ENCODE measurements at regions not wholly inside any gene's neighbourhood (a gene's known extent, or its start where the extent isn't known, plus 50 kb on each side); places are given as distances from the start of the nearest gene placed in this dataset.

DNA sequence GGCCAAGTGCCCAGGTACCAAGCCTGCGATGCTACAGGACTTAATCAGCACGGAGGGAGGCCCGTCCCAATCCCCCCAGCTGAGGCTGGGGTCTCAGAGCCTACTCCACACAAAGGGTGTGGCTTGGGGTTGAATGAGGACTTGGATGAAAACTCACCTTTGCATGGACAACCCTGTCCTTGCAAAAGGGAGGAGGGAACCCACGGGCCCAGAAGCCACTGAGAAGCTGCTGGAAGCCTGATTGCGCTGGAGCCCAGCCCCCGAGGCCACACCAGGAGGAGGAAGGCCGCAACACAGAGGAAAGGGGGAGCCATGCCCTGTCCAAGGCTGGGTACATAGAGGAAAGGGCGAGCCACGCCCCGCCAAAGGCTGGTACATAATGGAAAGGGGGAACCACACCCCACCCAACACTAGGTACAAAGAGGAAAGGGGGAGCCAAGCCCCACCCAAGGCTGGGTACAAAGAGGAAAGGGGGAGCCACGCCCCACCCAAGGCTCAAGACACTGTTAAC, 158.8 kb downstream of the DLL1 start:
- Mint-ChIP-seq H3K9me3 (peaks cover 0 to 1% (median 0%) of the 10 kb centered on the region in 7 donors), H3K36me3 (no peaks in the 10 kb centered on the region), H3K4me3 (no peak overlapping the region), H3K4me1 (no peaks in the 10 kb centered on the region), H3K27me3 (no peaks in the 10 kb centered on the region), H3K27ac (no peak overlapping the region)
- no peak for ATAC-seq (ENCODE audit: low read depth in 2 of 2)
- no peak overlapping the region for H3K4me3 ChIP-seq (ENCODE audit: low read depth, low read length)
- peaks cover 0 to 3% of the 10 kb centered on the region in 2 experiments for H3K9me3 ChIP-seq (ENCODE audit: control insufficient read depth in 2 of 2, low read length in 2 of 2)
- no peak overlapping the region for H3K27ac ChIP-seq (ENCODE audit: insufficient read depth, low read length, poor library complexity, severe bottlenecking)
- H3K27me3 ChIP-seq (ENCODE audit: control insufficient read depth, insufficient read depth, low read length): no peaks in the 10 kb centered on the region
- no peak for DNase-seq
- no peaks in the 10 kb centered on the region for H3K4me1 ChIP-seq (ENCODE audit: control insufficient read depth, insufficient read depth, low read length, poor library complexity, severe bottlenecking)
- no peaks in the 10 kb centered on the region for H3K36me3 ChIP-seq (ENCODE audit: control insufficient read depth, insufficient read depth, low read length)

DNA sequence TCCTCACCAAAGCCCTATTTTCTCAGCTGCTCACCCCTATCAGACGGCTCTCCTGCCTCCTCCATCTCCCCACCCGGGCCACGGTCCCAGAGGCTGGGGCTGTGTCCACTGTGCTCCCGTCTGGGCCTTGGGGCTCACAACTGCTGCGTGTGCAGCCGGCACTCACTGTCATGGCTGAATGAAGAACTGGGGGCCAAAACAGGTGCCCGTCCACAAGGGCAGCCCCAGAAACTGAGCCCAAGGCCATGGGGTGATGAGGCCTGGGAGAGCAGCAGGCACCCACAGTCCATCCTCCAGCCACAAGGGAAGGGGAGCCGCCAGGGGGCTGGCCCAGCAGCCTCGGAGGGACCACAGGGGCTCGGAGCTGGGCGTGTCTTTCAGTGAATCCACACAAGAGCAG, 159.5 kb downstream of the DLL1 start:
- H3K9me3 Mint-ChIP-seq: peaks cover 0 to 4% (median 0%) of the 10 kb centered on the region in 7 donors
- no peak for ATAC-seq (ENCODE audit: low read depth in 2 of 2)
- H3K36me3 Mint-ChIP-seq: no peaks in the 10 kb centered on the region
- Histone ChIP-seq H3K4me1 (ENCODE audit: control insufficient read depth, insufficient read depth, low read length, poor library complexity, severe bottlenecking) (no peaks in the 10 kb centered on the region), H3K27me3 (ENCODE audit: control insufficient read depth, insufficient read depth, low read length) (no peaks in the 10 kb centered on the region), H3K4me3 (ENCODE audit: low read depth, low read length) (no peak overlapping the region), H3K9me3 (ENCODE audit: control insufficient read depth in 2 of 2, low read length in 2 of 2) (no peaks in the 10 kb centered on the region), H3K36me3 (ENCODE audit: control insufficient read depth, insufficient read depth, low read length) (no peaks in the 10 kb centered on the region), H3K27ac (ENCODE audit: insufficient read depth, low read length, poor library complexity, severe bottlenecking) (no peak overlapping the region)
- no peak overlapping the region for H3K4me3 Mint-ChIP-seq
- DNase-seq: no peak
- no peak overlapping the region for H3K27ac Mint-ChIP-seq
- H3K4me1 Mint-ChIP-seq: no peaks in the 10 kb centered on the region
- no peaks in the 10 kb centered on the region for H3K27me3 Mint-ChIP-seq

DNA sequence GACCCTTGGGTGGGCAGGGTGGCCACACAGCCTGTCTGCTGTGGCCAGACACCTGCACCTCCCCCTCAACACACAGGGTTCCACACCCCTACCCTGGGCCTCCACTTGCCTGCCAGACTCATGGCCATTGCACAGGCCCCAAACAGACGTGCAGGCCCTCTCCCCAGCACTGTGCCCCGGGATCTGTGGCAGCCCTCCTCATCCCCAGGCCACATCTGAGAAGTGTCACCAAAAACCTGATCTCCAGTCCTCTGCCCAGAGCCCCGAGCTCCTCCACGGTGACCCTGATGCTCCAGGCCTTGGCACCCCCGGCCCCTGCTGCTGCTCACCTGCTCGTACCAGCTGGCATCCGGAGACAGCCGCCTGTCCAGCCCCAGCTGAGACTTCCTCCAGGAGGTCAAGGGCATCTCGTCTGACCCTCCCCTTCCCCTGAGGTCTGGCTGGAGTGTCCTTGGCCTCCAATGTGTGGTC, 160.1 kb downstream of the DLL1 start:
- peaks cover 0 to 4% (median 0%) of the 10 kb centered on the region in 7 donors for H3K9me3 Mint-ChIP-seq
- H3K36me3 ChIP-seq (ENCODE audit: control insufficient read depth, insufficient read depth, low read length): no peaks in the 10 kb centered on the region
- H3K27ac Mint-ChIP-seq: no peak overlapping the region
- no peaks in the 10 kb centered on the region for H3K36me3 Mint-ChIP-seq
- H3K4me3 Mint-ChIP-seq: no peak overlapping the region
- no peaks in the 10 kb centered on the region for H3K27me3 Mint-ChIP-seq
- H3K4me1 ChIP-seq (ENCODE audit: control insufficient read depth, insufficient read depth, low read length, poor library complexity, severe bottlenecking): no peaks in the 10 kb centered on the region
- no peaks in the 10 kb centered on the region for H3K9me3 ChIP-seq (ENCODE audit: control insufficient read depth in 2 of 2, low read length in 2 of 2)
- no peaks in the 10 kb centered on the region for H3K4me1 Mint-ChIP-seq
- no peak overlapping the region for H3K27ac ChIP-seq (ENCODE audit: insufficient read depth, low read length, poor library complexity, severe bottlenecking)
- DNase-seq (no peak), ATAC-seq (ENCODE audit: low read depth in 2 of 2) (no peak)
- H3K4me3 ChIP-seq (ENCODE audit: low read depth, low read length): no peak overlapping the region
- no peaks in the 10 kb centered on the region for H3K27me3 ChIP-seq (ENCODE audit: control insufficient read depth, insufficient read depth, low read length)

DNA sequence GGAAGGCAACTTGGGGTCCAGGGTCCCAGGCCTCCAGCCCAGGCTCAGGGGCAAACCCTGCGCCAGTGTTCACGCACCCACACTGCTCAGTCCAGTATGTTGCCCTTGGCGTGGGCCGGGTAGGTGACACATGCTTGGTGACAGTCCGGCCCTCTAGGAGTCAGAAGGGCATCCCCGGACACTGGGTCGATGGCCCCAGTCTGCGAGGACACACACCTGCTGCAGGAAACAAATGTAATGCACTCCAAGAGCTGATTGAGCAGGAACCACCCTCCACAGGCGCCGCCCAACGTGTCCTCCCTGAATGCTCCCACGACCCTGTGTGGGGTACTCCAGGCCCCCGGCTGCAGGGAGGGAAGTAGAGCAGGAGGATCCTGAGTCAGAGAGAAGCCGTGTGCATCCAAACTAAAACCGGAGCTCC, 160.7 kb downstream of the DLL1 start:
- no peaks in the 10 kb centered on the region for H3K9me3 ChIP-seq (ENCODE audit: control insufficient read depth in 2 of 2, low read length in 2 of 2)
- H3K4me1 ChIP-seq (ENCODE audit: control insufficient read depth, insufficient read depth, low read length, poor library complexity, severe bottlenecking): no peaks in the 10 kb centered on the region
- no peak overlapping the region for H3K27ac Mint-ChIP-seq
- peaks cover 2% of the 10 kb centered on the region for H3K27me3 Mint-ChIP-seq
- H3K36me3 ChIP-seq (ENCODE audit: control insufficient read depth, insufficient read depth, low read length): no peaks in the 10 kb centered on the region
- no peak overlapping the region for H3K27ac ChIP-seq (ENCODE audit: insufficient read depth, low read length, poor library complexity, severe bottlenecking)
- no peak for ATAC-seq (ENCODE audit: low read depth in 2 of 2)
- no peaks in the 10 kb centered on the region for H3K36me3 Mint-ChIP-seq
- H3K4me1 Mint-ChIP-seq: no peaks in the 10 kb centered on the region
- no peak overlapping the region for H3K4me3 ChIP-seq (ENCODE audit: low read depth, low read length)
- no peaks in the 10 kb centered on the region for H3K27me3 ChIP-seq (ENCODE audit: control insufficient read depth, insufficient read depth, low read length)
- peaks cover 0 to 4% (median 0%) of the 10 kb centered on the region in 7 donors for H3K9me3 Mint-ChIP-seq
- no peak for DNase-seq
- no peak overlapping the region for H3K4me3 Mint-ChIP-seq

DNA sequence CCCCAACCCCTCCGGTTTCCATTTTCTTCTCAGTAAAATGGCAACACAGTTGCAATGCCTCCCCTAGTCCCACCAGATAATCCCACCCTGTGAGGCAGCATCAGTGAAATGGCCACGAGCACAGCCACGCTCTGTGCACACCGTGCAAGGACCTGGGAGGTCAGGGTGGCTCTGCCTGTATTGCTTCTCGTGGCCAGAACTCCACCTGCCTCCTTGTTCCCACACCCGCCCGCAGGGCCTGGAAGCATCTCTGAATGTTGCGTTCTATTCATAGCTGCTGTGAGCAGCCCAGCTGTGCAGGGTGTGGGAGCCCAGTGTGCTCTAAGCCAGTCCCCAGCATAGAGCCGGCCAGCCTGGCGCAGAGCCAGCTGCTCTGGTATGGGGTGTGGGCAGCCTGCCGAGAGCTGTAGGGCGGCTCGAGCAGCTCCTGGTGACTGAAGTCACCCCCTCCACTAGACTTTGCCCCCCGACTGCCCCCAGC, 161.1 kb downstream of the DLL1 start:
- no peak overlapping the region for H3K27ac ChIP-seq (ENCODE audit: insufficient read depth, low read length, poor library complexity, severe bottlenecking)
- no peak overlapping the region for H3K4me3 Mint-ChIP-seq
- no peaks in the 10 kb centered on the region for H3K27me3 ChIP-seq (ENCODE audit: control insufficient read depth, insufficient read depth, low read length)
- no peak overlapping the region for H3K27ac Mint-ChIP-seq
- no peaks in the 10 kb centered on the region for H3K9me3 ChIP-seq (ENCODE audit: control insufficient read depth in 2 of 2, low read length in 2 of 2)
- H3K27me3 Mint-ChIP-seq: peaks cover 4% of the 10 kb centered on the region
- H3K36me3 Mint-ChIP-seq: no peaks in the 10 kb centered on the region
- DNase-seq: no peak
- H3K4me1 Mint-ChIP-seq: no peaks in the 10 kb centered on the region
- no peaks in the 10 kb centered on the region for H3K4me1 ChIP-seq (ENCODE audit: control insufficient read depth, insufficient read depth, low read length, poor library complexity, severe bottlenecking)
- H3K4me3 ChIP-seq (ENCODE audit: low read depth, low read length): no peak overlapping the region
- H3K36me3 ChIP-seq (ENCODE audit: control insufficient read depth, insufficient read depth, low read length): no peaks in the 10 kb centered on the region
- peaks cover 0 to 4% (median 0%) of the 10 kb centered on the region in 7 donors for H3K9me3 Mint-ChIP-seq
- no peak for ATAC-seq (ENCODE audit: low read depth in 2 of 2)

DNA sequence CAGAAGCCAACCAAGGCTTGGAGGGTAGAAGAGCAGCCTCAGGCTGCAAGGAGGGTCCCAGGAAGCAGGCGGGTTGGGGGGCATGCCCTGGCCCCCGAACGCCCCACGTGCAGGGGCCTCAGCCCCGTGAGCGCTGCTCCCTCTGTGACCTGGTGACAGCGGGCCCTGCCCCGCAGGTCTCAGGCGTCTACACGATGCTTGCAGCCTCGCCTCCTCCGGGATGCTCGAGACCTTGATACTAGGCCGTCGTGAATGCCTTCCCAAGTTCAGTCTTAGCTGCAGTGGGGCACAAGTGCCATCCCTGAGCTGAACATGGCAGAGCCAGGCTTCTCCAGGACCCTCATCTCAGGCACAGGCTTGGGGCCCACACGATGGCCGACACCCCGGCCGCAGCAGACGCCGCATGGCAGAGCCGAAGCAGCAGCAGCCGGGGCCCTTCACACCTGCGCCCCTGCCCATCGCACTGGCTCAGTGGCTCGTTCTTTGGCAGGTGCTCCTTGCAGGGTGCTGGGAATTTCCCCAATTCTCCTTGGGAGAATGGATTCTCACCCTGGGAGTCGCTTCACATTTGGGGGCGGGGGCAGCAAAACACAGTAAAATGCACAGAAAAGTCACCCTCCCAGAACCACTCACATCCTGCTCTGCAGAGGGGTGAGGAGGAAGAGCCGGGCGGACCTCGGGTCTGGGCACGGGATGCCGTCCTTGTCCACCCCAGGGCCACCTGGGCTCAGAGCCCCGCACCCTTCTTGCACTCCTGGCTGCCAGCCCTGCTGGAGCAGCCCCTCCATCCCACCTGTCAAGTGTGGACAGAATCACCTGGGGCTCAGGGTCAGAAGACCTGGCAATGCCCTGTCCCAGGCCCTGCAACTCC, 161.8 kb downstream of the DLL1 start:
- no peaks in the 10 kb centered on the region for H3K27me3 ChIP-seq (ENCODE audit: control insufficient read depth, insufficient read depth, low read length)
- H3K27ac Mint-ChIP-seq: no peak overlapping the region
- no peaks in the 10 kb centered on the region for H3K36me3 Mint-ChIP-seq
- H3K27me3 Mint-ChIP-seq: peaks cover 4% of the 10 kb centered on the region
- H3K4me1 Mint-ChIP-seq: no peaks in the 10 kb centered on the region
- H3K36me3 ChIP-seq (ENCODE audit: control insufficient read depth, insufficient read depth, low read length): no peaks in the 10 kb centered on the region
- H3K27ac ChIP-seq (ENCODE audit: insufficient read depth, low read length, poor library complexity, severe bottlenecking): no peak overlapping the region
- H3K4me3 ChIP-seq (ENCODE audit: low read depth, low read length): no peak overlapping the region
- no peak overlapping the region for H3K4me3 Mint-ChIP-seq
- H3K9me3 Mint-ChIP-seq: peaks cover 0 to 4% (median 0%) of the 10 kb centered on the region in 7 donors
- no peak for DNase-seq
- no peak for ATAC-seq (ENCODE audit: low read depth in 2 of 2)
- H3K9me3 ChIP-seq (ENCODE audit: control insufficient read depth in 2 of 2, low read length in 2 of 2): no peaks in the 10 kb centered on the region
- H3K4me1 ChIP-seq (ENCODE audit: control insufficient read depth, insufficient read depth, low read length, poor library complexity, severe bottlenecking): no peaks in the 10 kb centered on the region

DNA sequence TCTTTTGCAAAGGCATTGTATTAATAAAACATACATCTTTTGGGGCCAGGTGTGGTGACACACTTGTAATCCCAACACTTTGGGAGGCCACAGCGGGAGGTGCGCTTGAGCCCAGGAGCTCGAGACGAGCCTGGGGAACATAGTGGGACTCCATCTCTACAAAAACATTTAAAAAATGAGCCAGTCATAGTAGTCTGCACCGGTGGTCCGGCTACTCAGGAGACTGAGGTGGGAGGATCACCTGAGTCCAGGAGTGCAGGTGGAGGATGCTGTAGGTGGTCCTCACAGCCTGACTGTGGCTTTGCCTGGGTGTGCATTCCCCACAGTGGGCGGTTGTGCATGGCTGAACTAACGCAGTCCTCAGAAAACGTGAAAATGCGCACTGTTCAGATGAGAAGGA, 162.5 kb downstream of the DLL1 start:
- no peak for ATAC-seq (ENCODE audit: low read depth in 2 of 2)
- no peak overlapping the region for H3K4me3 ChIP-seq (ENCODE audit: low read depth, low read length)
- H3K4me1 ChIP-seq (ENCODE audit: control insufficient read depth, insufficient read depth, low read length, poor library complexity, severe bottlenecking): no peaks in the 10 kb centered on the region
- DNase-seq: no peak
- H3K27me3 Mint-ChIP-seq: peaks cover 4% of the 10 kb centered on the region
- no peaks in the 10 kb centered on the region for H3K27me3 ChIP-seq (ENCODE audit: control insufficient read depth, insufficient read depth, low read length)
- no peak overlapping the region for H3K27ac ChIP-seq (ENCODE audit: insufficient read depth, low read length, poor library complexity, severe bottlenecking)
- no peaks in the 10 kb centered on the region for H3K9me3 ChIP-seq (ENCODE audit: control insufficient read depth in 2 of 2, low read length in 2 of 2)
- no peak overlapping the region for H3K4me3 Mint-ChIP-seq
- no peaks in the 10 kb centered on the region for H3K4me1 Mint-ChIP-seq
- peaks cover 0 to 4% (median 0%) of the 10 kb centered on the region in 7 donors for H3K9me3 Mint-ChIP-seq
- H3K36me3 ChIP-seq (ENCODE audit: control insufficient read depth, insufficient read depth, low read length): no peaks in the 10 kb centered on the region
- no peak overlapping the region for H3K27ac Mint-ChIP-seq
- H3K36me3 Mint-ChIP-seq: no peaks in the 10 kb centered on the region
